Activated naive CD4-positive, alpha-beta T cell treated with anti-CD3 and anti-CD28 coated beads, Interleukin-2, amount 50 U/mL, for 24 hours (primary cell): ENCODE measurements at regions not wholly inside any gene's neighbourhood (a gene's known extent, or its start where the extent isn't known, plus 50 kb on each side); places are given as distances from the start of the nearest gene placed in this dataset.

Experiments used
- H3K27ac Mint-ChIP-seq: one replicate; pipeline ENCODE4 v1.8.0; 2021; ENCODE audit warnings: mild to moderate bottlenecking, mixed read lengths
- H3K27me3 Mint-ChIP-seq: one replicate; pipeline ENCODE4 v1.8.0; 2021; ENCODE audit warnings: mixed read lengths
- H3K36me3 Mint-ChIP-seq: one replicate; pipeline ENCODE4 v1.8.0; 2021; ENCODE audit warnings: mixed read lengths
- H3K4me1 Mint-ChIP-seq: one replicate; pipeline ENCODE4 v1.8.0; 2021; ENCODE audit warnings: mixed read lengths
- H3K4me3 Mint-ChIP-seq: one replicate; pipeline ENCODE4 v1.8.0; 2021; ENCODE audit warnings: mild to moderate bottlenecking, mixed read lengths
- H3K9me3 Mint-ChIP-seq: one replicate; pipeline ENCODE4 v1.8.0; 2021; ENCODE audit warnings: mixed read lengths

DNA sequence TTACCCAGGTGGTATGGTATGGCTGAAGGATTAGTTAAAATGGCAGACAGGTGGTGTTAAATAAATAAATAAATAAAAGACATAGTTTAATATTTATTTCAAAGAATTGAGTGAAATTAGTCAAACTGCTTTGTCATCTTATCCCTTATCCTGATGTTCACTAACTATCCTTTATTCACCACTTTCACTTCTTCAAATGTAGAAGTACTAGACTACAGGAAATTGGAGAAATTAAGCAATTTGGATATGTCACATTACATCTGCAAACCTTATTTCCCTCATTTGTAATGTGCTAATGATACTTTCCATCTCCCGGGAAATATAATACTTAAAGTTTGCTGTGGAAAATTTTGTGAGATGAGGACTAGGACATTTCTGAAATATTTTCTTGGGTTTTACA lies 1195.7 kb downstream of the LRFN5 start:
- no peaks in the 10 kb centered on the region for H3K27me3 Mint-ChIP-seq
- no peak overlapping the region for H3K4me3 Mint-ChIP-seq
- peaks cover 6% of the 10 kb centered on the region for H3K9me3 Mint-ChIP-seq
- no peaks in the 10 kb centered on the region for H3K36me3 Mint-ChIP-seq
- no peaks in the 10 kb centered on the region for H3K4me1 Mint-ChIP-seq
- H3K27ac Mint-ChIP-seq, result no peak overlapping the region

DNA sequence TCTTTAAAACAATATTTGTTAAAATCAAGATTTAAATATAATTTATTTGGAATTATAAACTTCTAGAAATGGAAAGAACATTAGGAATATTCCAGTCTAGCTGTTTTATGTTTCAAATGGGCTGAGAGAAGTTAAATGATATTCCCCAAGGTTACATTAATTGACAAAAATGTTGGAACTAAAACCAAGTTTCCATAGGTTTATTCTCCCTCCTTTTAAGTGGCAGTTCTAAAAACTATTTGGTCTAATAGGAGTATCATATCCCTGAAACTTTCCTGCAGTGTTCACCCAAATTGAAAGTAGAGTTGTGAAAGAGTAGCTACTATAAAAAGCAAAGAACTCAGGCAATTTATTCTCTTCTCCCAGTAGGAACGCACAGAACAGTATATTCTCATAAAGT lies 1185.5 kb downstream of the LRFN5 start:
- H3K27me3 Mint-ChIP-seq, result no peaks in the 10 kb centered on the region
- no peaks in the 10 kb centered on the region for H3K36me3 Mint-ChIP-seq
- no peak overlapping the region for H3K27ac Mint-ChIP-seq
- H3K4me1 Mint-ChIP-seq, result no peaks in the 10 kb centered on the region
- no peak overlapping the region for H3K4me3 Mint-ChIP-seq
- H3K9me3 Mint-ChIP-seq, result peaks cover 11% of the 10 kb centered on the region

DNA sequence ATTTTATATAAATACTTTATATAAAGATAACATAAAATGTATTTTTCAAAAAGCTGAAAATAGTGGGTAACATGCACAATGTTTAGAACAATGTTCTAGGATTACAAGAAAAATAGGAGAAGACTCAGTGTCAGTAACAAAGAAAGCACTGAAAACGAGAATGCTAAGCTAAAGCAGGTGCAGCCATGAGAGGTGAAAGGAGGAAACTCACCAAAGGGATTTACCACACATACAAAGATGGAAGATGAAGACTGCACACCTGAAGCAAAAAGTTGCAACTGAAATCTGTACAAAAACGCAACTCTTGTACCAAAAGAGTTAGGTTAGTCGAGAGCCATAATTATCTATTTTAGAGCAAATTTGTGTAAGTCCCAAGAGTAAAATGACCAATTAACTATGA lies 1176.1 kb downstream of the LRFN5 start:
- peaks cover 7% of the 10 kb centered on the region for H3K9me3 Mint-ChIP-seq
- no peak overlapping the region for H3K27ac Mint-ChIP-seq
- H3K4me3 Mint-ChIP-seq, result no peak overlapping the region

DNA sequence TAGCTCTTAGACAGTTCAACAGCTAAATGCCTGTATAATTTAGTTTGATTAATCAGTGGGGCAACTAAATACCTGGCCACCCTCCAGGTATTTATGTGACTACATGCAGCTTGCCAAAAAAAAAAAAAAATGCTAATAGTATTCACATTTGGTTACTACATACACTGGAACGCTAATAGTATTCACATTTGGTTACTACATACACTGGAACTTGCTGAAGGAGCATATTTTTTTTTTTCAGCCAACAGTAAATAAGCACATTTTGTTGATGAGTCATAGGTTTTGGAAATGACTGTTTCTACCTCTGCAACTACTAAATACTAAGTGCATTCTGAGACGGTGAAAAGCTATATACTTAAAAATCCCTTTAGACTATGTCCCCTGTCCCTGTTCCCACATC lies 1172.3 kb downstream of the LRFN5 start:
- Mint-ChIP-seq H3K36me3 (no peaks in the 10 kb centered on the region), H3K27ac (no peak overlapping the region), H3K4me1 (no peaks in the 10 kb centered on the region), H3K9me3 (no peaks in the 10 kb centered on the region), H3K4me3 (no peak overlapping the region), H3K27me3 (no peaks in the 10 kb centered on the region)

More for the DNA sequence above, 1176.1 kb downstream of the LRFN5 start:
- Mint-ChIP-seq H3K36me3 (no peaks in the 10 kb centered on the region), H3K27me3 (no peaks in the 10 kb centered on the region), H3K4me1 (no peaks in the 10 kb centered on the region)

DNA sequence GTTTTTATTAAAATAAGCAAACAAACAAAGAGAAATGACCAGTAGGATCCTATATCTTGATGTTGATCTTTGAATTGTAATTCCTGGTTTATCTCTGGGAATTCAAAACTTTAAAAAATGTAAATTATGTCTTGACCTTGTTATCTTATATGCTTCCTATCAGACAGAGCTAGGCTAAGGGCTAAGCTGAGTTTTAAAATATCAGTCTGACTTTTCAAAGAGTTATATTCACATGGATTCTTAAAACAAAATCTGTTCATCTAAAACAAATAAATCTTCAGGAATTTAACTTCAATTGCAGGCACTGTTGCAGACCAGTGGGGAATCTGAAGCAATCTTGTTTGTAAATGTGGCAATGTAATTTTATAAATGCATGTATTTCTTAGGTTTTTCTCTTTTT lies 1144.1 kb downstream of the LRFN5 start:
- Mint-ChIP-seq H3K9me3 (peaks cover 11% of the 10 kb centered on the region), H3K27me3 (no peaks in the 10 kb centered on the region), H3K4me3 (no peak overlapping the region), H3K4me1 (no peaks in the 10 kb centered on the region), H3K36me3 (no peaks in the 10 kb centered on the region), H3K27ac (no peak overlapping the region)

DNA sequence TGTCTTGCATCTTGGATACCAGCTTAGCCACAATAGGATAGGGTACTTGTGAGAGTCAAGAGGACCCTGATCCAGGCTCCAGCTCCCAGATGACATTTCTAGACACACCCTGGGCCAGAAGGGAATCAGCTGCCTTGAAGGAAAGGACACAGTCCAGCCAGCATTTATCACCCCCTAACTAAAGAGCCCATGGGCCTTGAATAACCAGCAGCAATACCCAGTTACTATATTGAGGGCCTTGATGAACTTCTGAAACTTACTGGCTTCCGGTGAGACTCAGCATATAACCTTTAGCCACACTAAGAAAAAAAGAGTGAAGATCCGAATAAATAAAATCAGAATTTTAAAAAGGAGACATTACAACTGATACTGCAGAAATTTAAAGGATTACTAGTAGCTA lies 1135.4 kb downstream of the LRFN5 start:
- H3K4me1 Mint-ChIP-seq, result no peaks in the 10 kb centered on the region
- no peaks in the 10 kb centered on the region for H3K27me3 Mint-ChIP-seq
- H3K27ac Mint-ChIP-seq, result no peak overlapping the region
- no peaks in the 10 kb centered on the region for H3K36me3 Mint-ChIP-seq
- no peak overlapping the region for H3K4me3 Mint-ChIP-seq
- peaks cover 16% of the 10 kb centered on the region for H3K9me3 Mint-ChIP-seq

DNA sequence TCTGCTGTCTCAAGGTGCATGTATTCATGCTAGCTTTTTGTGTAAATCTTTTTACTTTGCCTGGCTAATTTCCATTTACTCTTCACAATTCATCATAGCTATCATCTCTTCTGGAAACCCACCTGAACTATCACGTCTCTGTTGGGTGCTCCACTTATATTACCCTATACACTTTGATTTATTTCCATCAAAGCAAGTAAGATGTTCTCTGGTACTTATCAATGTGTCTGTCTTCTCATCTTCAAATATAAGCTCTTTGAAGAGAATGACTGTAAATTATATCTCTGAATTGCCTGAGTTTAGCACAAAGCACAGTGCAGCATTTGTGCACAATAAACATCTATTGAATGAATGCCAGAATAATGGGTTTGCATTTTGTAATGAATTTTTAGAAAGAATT lies 1129.7 kb downstream of the LRFN5 start:
- Mint-ChIP-seq H3K36me3 (no peaks in the 10 kb centered on the region), H3K4me3 (no peak overlapping the region), H3K4me1 (no peaks in the 10 kb centered on the region), H3K27me3 (no peaks in the 10 kb centered on the region), H3K27ac (no peak overlapping the region), H3K9me3 (peaks cover 3% of the 10 kb centered on the region)

DNA sequence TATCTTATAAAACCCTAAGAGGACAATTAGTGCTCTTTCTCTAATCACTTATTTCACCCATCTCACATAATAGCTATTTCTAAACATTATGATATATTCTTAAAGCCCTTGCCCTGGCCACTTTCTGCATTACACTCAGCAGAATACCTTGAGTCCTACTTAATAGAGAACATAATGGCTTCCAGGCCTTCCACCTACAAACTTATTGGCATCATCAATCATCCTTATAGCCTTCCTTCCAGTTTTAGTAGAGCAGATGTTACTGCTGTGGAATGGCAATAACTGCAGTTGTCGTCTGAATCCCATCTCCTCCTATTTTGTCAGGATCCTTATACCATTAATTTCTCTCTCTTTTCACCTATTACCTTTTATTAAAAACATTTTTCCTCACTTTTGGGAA lies 1127.4 kb downstream of the LRFN5 start:
- Mint-ChIP-seq H3K36me3 (no peaks in the 10 kb centered on the region), H3K4me3 (no peak overlapping the region), H3K27me3 (no peaks in the 10 kb centered on the region), H3K27ac (no peak overlapping the region), H3K9me3 (no peaks in the 10 kb centered on the region), H3K4me1 (no peaks in the 10 kb centered on the region)

DNA sequence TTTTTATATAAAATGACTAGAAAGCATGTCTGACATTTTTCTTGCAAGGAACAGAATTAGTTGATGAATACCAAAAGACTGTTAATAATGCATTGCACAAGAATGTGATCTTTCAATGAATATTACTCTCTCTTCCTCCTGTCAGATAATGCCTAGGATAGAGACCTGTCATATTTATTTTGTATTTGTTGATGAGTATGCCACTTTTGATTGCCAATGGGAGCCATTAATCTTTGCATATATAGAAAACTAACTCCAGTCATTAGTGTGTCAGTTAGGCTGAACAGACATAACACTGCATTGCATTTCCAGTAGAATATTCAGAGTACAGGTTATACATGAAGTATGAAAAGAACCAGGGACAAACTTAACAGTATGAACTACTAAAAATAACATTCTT lies 1125.3 kb downstream of the LRFN5 start:
- no peaks in the 10 kb centered on the region for H3K9me3 Mint-ChIP-seq
- no peak overlapping the region for H3K4me3 Mint-ChIP-seq
- no peaks in the 10 kb centered on the region for H3K4me1 Mint-ChIP-seq
- H3K27ac Mint-ChIP-seq, result no peak overlapping the region
- no peaks in the 10 kb centered on the region for H3K36me3 Mint-ChIP-seq
- H3K27me3 Mint-ChIP-seq, result no peaks in the 10 kb centered on the region

DNA sequence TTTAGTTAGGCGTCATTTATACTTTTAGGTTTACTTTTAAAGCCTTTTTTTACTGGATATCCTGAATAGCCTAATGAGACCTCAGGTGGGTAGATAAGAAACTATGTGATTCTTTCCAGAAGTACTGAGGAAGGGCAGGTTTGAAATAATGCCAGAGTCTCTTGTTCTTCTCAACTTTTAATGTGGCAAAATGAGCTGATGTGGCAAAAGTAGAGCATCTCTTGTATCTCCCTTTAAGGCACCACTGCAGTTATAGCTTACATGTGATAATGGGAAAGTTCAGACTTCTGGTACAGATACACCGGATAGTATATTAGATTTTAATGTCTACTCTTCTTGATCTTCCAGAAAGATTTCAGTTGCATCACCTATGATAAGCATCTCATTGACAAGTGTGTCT lies 1124.8 kb downstream of the LRFN5 start:
- Mint-ChIP-seq H3K27ac (no peak overlapping the region), H3K27me3 (no peaks in the 10 kb centered on the region), H3K9me3 (no peaks in the 10 kb centered on the region), H3K36me3 (no peaks in the 10 kb centered on the region), H3K4me3 (no peak overlapping the region), H3K4me1 (no peaks in the 10 kb centered on the region)

DNA sequence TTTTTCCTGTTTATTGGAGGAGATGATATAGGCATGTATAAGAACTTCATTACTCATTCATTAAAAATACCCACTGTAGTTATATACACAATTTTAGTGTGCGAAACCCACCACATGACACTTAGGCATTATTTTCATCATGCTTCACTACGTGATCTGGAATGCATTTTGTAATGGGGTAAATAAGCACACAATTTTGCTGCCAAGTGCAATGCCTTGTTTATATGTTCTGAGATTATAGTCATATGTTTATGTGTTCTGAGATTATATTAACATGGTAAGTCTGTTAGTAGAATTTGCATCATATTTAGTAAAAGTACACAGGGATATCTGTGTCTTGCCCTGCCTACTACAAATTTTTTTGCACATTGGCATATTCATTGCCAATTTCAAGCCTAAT lies 1123.0 kb downstream of the LRFN5 start:
- no peak overlapping the region for H3K4me3 Mint-ChIP-seq
- H3K4me1 Mint-ChIP-seq, result no peaks in the 10 kb centered on the region
- H3K27me3 Mint-ChIP-seq, result no peaks in the 10 kb centered on the region
- no peak overlapping the region for H3K27ac Mint-ChIP-seq
- no peaks in the 10 kb centered on the region for H3K36me3 Mint-ChIP-seq
- no peaks in the 10 kb centered on the region for H3K9me3 Mint-ChIP-seq

DNA sequence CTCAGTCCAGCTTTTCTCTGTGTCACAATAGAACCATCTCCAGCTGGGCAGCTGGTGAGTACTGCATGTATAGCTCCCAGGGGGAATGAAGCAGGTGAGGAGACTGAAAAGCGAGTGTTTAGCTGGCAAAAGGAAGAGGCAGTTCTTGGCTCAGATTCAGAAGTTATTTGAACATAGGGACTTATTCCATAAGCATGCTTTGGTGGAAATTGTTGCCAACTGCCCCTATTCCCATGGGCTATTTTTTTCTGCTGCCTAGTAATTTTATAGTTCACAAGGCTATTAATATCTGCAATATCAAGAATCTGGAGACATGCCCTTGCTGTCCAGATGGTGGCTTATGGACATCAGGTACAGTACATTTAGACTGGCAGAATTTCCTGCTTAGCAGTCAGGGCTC lies 1112.7 kb downstream of the LRFN5 start:
- no peaks in the 10 kb centered on the region for H3K36me3 Mint-ChIP-seq
- peaks cover 12% of the 10 kb centered on the region for H3K9me3 Mint-ChIP-seq
- no peak overlapping the region for H3K27ac Mint-ChIP-seq
- H3K4me3 Mint-ChIP-seq, result no peak overlapping the region
- no peaks in the 10 kb centered on the region for H3K27me3 Mint-ChIP-seq
- no peaks in the 10 kb centered on the region for H3K4me1 Mint-ChIP-seq

DNA sequence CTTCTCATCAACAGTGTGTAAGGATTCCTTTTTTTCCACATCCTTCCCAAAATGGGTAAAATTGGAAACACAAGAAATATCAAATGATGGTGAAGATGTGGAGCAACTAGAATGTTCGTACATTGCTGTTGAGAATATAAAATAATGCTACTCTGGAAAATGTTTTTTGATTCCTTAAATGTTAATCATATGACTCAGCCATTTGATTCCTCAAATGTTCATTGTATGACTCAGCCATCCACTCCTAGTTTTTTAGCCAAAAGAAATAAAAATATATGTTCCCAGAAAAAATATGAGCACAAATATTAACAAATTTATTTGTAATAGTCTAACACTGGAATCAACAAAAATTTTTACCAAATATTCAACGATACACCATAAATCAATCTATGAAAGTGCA lies 1108.6 kb downstream of the LRFN5 start:
- no peaks in the 10 kb centered on the region for H3K4me1 Mint-ChIP-seq
- H3K27ac Mint-ChIP-seq, result no peak overlapping the region
- H3K27me3 Mint-ChIP-seq, result no peaks in the 10 kb centered on the region
- no peak overlapping the region for H3K4me3 Mint-ChIP-seq
- H3K9me3 Mint-ChIP-seq, result peaks cover 9% of the 10 kb centered on the region
- no peaks in the 10 kb centered on the region for H3K36me3 Mint-ChIP-seq

DNA sequence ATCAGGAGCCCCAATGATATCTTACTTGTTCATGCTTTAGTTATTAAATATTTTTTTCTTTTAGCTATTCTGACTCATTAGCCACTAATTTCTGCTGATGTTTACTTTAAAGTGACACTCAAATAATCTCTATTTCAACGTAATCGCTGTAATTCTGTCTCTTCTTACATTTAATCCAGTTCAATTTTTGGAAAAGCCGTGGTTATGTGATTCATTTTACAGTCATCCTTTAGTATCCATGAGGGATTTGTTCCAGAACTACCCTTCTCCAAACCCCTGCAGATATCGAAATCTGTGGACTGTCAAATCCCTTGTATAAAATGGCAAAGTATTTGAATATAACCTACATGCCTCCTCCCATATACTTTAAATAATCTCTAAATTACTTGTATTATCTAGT lies 1103.4 kb downstream of the LRFN5 start:
- H3K27ac Mint-ChIP-seq, result no peak overlapping the region
- H3K36me3 Mint-ChIP-seq, result no peaks in the 10 kb centered on the region
- H3K27me3 Mint-ChIP-seq, result no peaks in the 10 kb centered on the region
- no peaks in the 10 kb centered on the region for H3K4me1 Mint-ChIP-seq
- H3K9me3 Mint-ChIP-seq, result peaks cover 5% of the 10 kb centered on the region
- H3K4me3 Mint-ChIP-seq, result no peak overlapping the region

DNA sequence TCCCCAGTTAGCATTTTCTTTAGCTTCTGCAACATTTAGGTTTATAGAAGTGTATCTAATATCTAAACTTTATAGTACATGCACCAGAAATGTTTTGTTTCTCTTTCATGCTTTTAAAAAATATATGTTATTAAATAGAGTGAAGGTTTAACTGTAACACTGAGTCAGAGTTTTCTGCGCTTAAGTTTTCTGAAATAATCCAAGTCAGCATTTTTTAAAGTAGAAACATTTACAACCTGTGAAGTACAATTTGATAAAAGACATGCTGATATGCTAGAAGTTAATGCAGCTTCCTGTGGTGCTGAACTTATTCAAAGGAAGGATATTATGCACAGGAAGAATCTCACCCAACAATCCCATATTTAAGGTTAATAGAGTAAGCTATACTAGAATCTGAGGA lies 1096.8 kb downstream of the LRFN5 start:
- H3K9me3 Mint-ChIP-seq, result peaks cover 5% of the 10 kb centered on the region
- H3K27me3 Mint-ChIP-seq, result no peaks in the 10 kb centered on the region
- no peaks in the 10 kb centered on the region for H3K4me1 Mint-ChIP-seq
- no peak overlapping the region for H3K4me3 Mint-ChIP-seq
- no peak overlapping the region for H3K27ac Mint-ChIP-seq
- H3K36me3 Mint-ChIP-seq, result no peaks in the 10 kb centered on the region

DNA sequence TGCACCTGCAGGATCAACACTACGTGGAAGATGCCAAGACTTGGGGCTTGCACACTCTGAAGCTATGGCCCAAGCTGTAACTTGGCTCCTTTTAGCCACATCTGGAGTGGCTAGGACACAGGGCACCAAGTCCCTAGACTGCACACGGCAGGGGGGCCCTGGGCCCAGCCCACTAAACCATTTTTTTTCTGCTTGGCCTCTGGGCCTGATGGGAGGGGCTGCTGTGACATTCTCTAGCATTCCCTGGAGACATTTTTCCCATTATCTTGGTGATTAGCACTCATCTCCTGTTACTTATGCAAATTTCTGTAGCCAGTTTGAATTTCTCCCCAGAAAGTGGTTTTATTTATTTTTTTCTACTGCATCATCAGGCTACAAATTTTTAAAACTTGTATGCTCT lies 1080.7 kb downstream of the LRFN5 start:
- H3K9me3 Mint-ChIP-seq, result peaks cover 11% of the 10 kb centered on the region
- H3K36me3 Mint-ChIP-seq, result no peaks in the 10 kb centered on the region
- no peaks in the 10 kb centered on the region for H3K4me1 Mint-ChIP-seq
- H3K27ac Mint-ChIP-seq, result no peak overlapping the region
- H3K27me3 Mint-ChIP-seq, result no peaks in the 10 kb centered on the region
- H3K4me3 Mint-ChIP-seq, result no peak overlapping the region

DNA sequence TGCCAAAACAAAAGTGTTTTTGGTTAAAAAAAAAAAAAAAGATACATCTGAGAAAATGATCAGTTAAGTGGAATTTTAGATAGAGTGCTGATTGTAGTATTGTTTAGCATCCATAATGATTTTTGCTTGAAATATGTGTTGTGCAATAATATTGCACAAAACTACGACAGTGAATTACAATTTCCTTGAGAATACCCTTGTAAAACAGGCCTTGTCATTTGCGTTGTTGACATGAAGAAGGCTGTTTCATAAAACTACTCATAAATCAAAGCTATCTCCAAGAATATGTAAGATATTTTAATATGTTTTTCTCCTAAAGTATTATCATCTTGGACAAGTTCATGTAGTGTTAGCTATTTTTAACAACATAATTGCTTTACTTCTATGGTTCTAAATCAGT lies 1077.0 kb downstream of the LRFN5 start:
- Mint-ChIP-seq H3K4me3 (no peak overlapping the region), H3K27ac (no peak overlapping the region), H3K4me1 (no peaks in the 10 kb centered on the region), H3K27me3 (no peaks in the 10 kb centered on the region), H3K36me3 (no peaks in the 10 kb centered on the region), H3K9me3 (peaks cover 7% of the 10 kb centered on the region)

DNA sequence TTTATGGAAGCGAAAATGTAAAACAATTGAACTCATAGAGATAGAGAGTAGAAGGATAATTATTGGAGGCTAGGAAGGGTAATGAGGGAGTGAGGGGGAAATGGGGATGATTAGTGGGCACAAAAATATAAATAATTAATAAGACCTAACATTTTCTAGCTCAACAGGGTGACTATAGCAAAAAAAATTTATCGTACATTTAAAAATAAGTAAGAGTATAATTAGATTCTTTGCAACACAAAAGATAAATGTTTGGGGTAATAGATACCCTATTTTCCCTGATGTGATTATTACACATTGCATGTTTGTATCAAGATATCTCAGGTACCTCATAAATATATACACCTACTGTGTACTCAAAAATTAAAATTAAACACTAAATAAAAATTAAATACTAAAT lies 1070.0 kb downstream of the LRFN5 start:
- no peaks in the 10 kb centered on the region for H3K27me3 Mint-ChIP-seq
- no peak overlapping the region for H3K4me3 Mint-ChIP-seq
- H3K9me3 Mint-ChIP-seq, result peaks cover 6% of the 10 kb centered on the region
- H3K4me1 Mint-ChIP-seq, result no peaks in the 10 kb centered on the region
- H3K36me3 Mint-ChIP-seq, result no peaks in the 10 kb centered on the region
- H3K27ac Mint-ChIP-seq, result no peak overlapping the region
